ENCODE measurements at regions not wholly inside any gene's neighbourhood (a gene's known extent, or its start where the extent isn't known, plus 50 kb on each side); places are given as distances from the start of the nearest gene placed in this dataset.
"Not testable (repeated sequence)": the region's sequence is repeated elsewhere in the genome, so short reads cannot be mapped to it uniquely, and the experiment has no call there.

GRCh38 chr12:19908830-19909229 lies 459.5 kb upstream of the PDE3A start:
- DNase-seq (ENCODE audit: low spot score): no peak

DNA sequence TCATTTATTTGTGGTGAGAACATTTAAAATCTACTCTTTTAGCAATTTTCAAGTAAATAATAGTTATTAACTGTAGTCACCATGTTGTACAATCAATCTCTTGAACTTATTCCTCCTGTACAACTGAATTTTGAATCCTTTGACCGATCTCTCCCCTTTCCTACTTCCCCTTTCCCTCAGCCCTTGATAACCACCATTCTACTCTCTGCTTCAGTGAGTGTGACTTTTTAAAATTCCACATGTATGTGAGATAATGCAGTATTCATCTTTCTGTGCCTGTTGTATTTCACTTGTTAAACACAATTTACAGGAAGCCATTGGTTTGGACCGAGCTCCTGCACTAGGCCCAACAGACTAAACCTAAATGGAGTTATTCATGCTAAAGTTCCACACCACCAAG lies 458.9 kb upstream of the PDE3A start:
- no peak for DNase-seq (ENCODE audit: low spot score)

GRCh38 chr12:19910681-19911080 lies 457.7 kb upstream of the PDE3A start:
- no peak for DNase-seq (ENCODE audit: low spot score)

GRCh38 chr12:19912991-19913390 lies 455.3 kb upstream of the PDE3A start:
- DNase-seq (ENCODE audit: low spot score): no peak

DNA sequence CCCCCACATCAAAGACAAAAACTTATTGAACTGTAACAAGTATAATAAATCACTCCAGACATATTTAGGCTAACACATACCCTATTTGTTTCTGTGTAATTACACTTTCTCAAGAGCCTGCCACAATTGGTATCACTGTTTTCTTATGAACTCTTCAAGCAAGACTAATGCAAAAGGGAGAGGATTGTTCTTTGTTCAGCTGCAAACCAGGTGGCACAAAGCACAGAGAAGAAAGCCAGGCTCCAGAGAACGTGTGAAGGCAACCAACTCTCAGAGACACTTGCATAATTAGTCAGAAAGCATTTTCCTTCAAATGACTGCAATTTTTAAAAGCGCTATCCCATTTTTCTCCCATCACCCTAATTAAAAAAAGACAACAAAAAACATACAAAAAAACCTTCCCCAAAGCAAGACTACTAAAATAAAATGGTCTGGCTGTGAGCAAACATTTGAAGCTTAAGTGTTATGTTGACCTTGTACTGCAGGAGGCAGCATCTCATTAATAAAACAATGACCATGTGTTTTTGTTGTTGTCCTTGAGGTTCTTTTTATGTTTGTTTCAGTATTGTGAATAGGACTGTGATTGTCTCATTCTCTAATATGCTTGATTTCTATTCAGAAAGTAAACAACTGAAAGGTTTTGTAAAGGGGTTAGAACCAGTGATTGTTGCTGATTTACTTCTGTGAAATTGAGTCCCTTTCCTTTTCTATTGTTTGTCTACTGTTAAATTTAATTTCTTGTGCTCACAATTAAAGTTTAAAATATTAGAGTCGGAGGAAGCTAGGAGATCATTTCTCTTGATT lies 452.7 kb upstream of the PDE3A start:
- DNase-seq (ENCODE audit: low spot score): no peak

GRCh38 chr12:19916196-19916753 lies 452.1 kb upstream of the PDE3A start:
- no peak for DNase-seq (ENCODE audit: low spot score)

- DNase-seq (ENCODE audit: low spot score): no peak
Measured at GRCh38 chr12:19916974-19917373, 451.4 kb upstream of the PDE3A start.

GRCh38 chr12:19921716-19922115 lies 446.6 kb upstream of the PDE3A start:
- not testable (repeated sequence) for DNase-seq (ENCODE audit: low spot score)

- DNase-seq (ENCODE audit: low spot score): no peak
Measured at GRCh38 chr12:19922717-19923116, 445.6 kb upstream of the PDE3A start.

GRCh38 chr12:19924360-19924759 lies 444.0 kb upstream of the PDE3A start:
- no peak for DNase-seq (ENCODE audit: low spot score)

DNA sequence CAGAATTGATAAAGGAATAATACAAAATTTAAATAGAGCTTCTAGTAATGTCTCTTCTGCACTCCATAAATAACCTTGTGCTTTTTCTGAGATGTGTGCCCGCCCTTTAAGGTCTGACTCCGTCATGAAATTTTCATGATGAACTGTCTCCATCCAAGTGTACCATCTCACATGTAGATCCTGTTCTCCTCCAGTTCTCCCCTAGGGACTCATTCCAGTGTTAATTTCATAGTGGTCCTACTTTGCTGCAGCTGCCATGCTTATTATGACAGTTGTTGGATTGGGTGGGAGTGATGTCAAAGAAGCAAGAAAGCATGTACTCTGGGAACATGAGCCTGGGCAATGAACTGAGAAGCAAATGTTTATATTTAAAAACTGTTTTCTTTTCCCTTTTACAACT lies 442.5 kb upstream of the PDE3A start:
- no peak for DNase-seq (ENCODE audit: low spot score)

- DNase-seq (ENCODE audit: low spot score): no peak
Measured at GRCh38 chr12:19926266-19926665, 442.1 kb upstream of the PDE3A start.

DNA sequence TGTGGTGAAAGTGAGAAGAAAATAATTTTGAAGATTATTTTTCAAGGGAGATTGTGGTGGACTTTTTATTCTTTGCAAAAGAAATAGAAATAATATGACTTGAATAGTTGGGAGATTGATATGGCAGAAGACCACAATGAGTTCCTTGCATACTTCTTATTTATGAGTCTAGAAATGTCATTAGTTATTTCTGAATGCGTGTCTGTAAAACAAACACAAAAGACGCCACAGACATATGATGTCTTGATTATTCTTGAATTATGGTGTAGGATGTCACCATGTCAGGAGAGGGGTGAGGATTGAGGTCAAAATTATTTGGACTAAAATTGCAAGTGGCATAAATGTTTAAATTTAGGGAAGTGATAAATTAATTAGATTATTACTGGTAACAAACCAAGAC lies 440.7 kb upstream of the PDE3A start:
- DNase-seq (ENCODE audit: low spot score): no peak

GRCh38 chr12:19932413-19932812 lies 435.9 kb upstream of the PDE3A start:
- DNase-seq (ENCODE audit: low spot score): no peak

GRCh38 chr12:19933924-19934323 lies 434.4 kb upstream of the PDE3A start:
- DNase-seq (ENCODE audit: low spot score): no peak

- no peak for DNase-seq (ENCODE audit: low spot score)
Measured at GRCh38 chr12:19937161-19937560, 431.2 kb upstream of the PDE3A start.

- DNase-seq (ENCODE audit: low spot score): no peak
Measured at GRCh38 chr12:19938031-19938430, 430.3 kb upstream of the PDE3A start.

- no peak for DNase-seq (ENCODE audit: low spot score)
Measured at GRCh38 chr12:19938491-19938890, 429.8 kb upstream of the PDE3A start.

GRCh38 chr12:19940267-19940666 lies 428.1 kb upstream of the PDE3A start:
- no peak for DNase-seq (ENCODE audit: low spot score)

GRCh38 chr12:19941096-19941495 lies 427.2 kb upstream of the PDE3A start:
- no peak for DNase-seq (ENCODE audit: low spot score)

- no peak for DNase-seq (ENCODE audit: low spot score)
Measured at GRCh38 chr12:19945559-19946435, 422.5 kb upstream of the PDE3A start.

DNA sequence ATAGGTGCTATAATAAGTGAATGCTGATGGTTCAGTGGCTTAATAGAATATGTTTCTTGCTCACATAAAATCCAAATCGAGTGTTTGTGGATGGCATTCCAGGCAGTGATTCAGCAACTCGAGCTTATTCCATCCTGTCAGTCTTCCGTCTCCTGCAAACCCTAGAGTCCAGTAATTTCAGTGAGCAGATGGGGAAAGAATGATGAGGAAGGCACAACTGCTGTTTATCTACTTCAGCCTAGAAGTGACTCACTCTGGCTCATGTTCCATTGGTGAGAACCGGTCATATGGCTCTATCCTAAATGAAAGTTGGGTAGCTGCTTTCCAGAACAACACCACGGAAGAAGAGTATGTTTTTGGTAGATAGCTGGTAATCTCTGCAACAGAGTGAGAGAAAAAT lies 421.8 kb upstream of the PDE3A start:
- no peak for DNase-seq (ENCODE audit: low spot score)

GRCh38 chr12:19947344-19947743 lies 421.0 kb upstream of the PDE3A start:
- DNase-seq (ENCODE audit: low spot score): no peak
